Thoracic aorta (tissue), 2 donors: ENCODE measurements at regions not wholly inside any gene's neighbourhood (a gene's known extent, or its start where the extent isn't known, plus 50 kb on each side); places are given as distances from the start of the nearest gene placed in this dataset.

Source experiments
- ATAC-seq: fragments of 150-250 bp; one replicate; pipeline ENCODE4 v1.8.0; 2017; ENCODE audit warnings: low read depth; ENCODE audit not compliant: insufficient number of reproducible peaks, low FRiP score
- DNase-seq: peaks from one replicate; pipeline ENCODE4 v3.0.0-alpha.2; 2020; ENCODE audit warnings: low spot score
- H3K27ac ChIP-seq, 2 donors: fragments of 200-600 bp; sonication (generic); 1 replicate in 1 of 2; 2 replicates in 1 of 2; pipeline ENCODE4 v1.5.1; 2016; ENCODE audit warnings: mild to moderate bottlenecking in 2 of 2, moderate library complexity in 2 of 2
- H3K27me3 ChIP-seq: fragments of 200-600 bp; sonication (generic); replicated peaks from 2 replicates; pipeline ENCODE4 v1.6.0; 2016; ENCODE audit warnings: mild to moderate bottlenecking; ENCODE audit not compliant: insufficient read depth
- H3K36me3 ChIP-seq: fragments of 200-600 bp; sonication (generic); one replicate; pipeline ENCODE4 v1.5.1; 2016
- H3K4me1 ChIP-seq, 2 donors: fragments of 200-600 bp; sonication (generic); 1 replicate in 1 of 2; 2 replicates in 1 of 2; pipeline versions ENCODE4 v1.5.1 to v1.6.0; 2016; ENCODE audit warnings: low read depth in 2 of 2, mild to moderate bottlenecking in 1 of 2; ENCODE audit not compliant: control insufficient read depth in 1 of 2
- H3K4me3 ChIP-seq: fragments of 200-600 bp; sonication (generic); 2 replicates; pipeline ENCODE4 v1.5.1; 2016; ENCODE audit warnings: mild to moderate bottlenecking
- H3K9me3 ChIP-seq: fragments of 200-600 bp; sonication (generic); 2 replicates; pipeline ENCODE4 v1.5.1; 2016
- TF ChIP-seq, protein P1 (sequence below): fragments of 200-600 bp; sonication (generic); IDR thresholded peaks from one replicate; pipeline ENCODE4 v1.5.1; 2019; ENCODE audit warnings: antibody characterized with exemption

GRCh38 chr13:48782429-48782840 is 128.7 kb downstream of the CYSLTR2 start:
- H3K27me3 ChIP-seq: no peaks in the 10 kb centered on the region
- DNase-seq: no peak
- TF ChIP-seq, protein P1, sequence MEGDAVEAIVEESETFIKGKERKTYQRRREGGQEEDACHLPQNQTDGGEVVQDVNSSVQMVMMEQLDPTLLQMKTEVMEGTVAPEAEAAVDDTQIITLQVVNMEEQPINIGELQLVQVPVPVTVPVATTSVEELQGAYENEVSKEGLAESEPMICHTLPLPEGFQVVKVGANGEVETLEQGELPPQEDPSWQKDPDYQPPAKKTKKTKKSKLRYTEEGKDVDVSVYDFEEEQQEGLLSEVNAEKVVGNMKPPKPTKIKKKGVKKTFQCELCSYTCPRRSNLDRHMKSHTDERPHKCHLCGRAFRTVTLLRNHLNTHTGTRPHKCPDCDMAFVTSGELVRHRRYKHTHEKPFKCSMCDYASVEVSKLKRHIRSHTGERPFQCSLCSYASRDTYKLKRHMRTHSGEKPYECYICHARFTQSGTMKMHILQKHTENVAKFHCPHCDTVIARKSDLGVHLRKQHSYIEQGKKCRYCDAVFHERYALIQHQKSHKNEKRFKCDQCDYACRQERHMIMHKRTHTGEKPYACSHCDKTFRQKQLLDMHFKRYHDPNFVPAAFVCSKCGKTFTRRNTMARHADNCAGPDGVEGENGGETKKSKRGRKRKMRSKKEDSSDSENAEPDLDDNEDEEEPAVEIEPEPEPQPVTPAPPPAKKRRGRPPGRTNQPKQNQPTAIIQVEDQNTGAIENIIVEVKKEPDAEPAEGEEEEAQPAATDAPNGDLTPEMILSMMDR: no peak
- H3K27ac ChIP-seq: no peak overlapping the region
- H3K4me1 ChIP-seq: peaks cover 0 to 3% of the 10 kb centered on the region in 2 donors
- peaks cover 15% of the 10 kb centered on the region for H3K9me3 ChIP-seq
- H3K4me3 ChIP-seq: no peak overlapping the region
- ATAC-seq: no peak
- H3K36me3 ChIP-seq: no peaks in the 10 kb centered on the region

DNA sequence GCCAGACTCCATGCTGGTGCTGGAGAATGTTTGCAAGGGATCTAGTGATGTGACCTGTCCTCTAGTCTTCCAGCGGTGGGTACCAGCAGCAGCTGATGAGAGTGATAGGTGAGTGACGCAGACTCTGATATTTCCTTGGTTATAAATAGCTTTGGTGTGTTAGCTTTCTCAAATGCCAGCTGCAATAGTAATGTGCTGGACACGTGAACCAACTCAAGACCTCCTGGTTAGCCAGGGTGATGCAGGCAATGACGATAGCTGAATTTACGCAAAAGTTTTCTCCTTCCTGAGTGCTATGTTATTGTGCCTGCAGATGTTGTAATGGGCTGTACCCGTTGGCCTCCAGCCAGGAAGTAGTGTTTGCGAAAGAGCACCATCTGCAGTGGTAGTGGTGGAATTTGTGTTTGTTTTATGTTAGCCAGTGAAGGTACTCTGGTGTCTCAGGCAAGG is 129.5 kb downstream of the CYSLTR2 start:
- H3K9me3 ChIP-seq: peaks cover 15% of the 10 kb centered on the region
- H3K36me3 ChIP-seq: no peaks in the 10 kb centered on the region
- TF ChIP-seq, protein P1: no peak
- ATAC-seq (peak; percentile 89), DNase-seq (peak; percentile 21)
- H3K27ac ChIP-seq: no peak overlapping the region
- no peaks in the 10 kb centered on the region for H3K27me3 ChIP-seq
- H3K4me3 ChIP-seq: no peak overlapping the region
- peaks cover 0 to 3% of the 10 kb centered on the region in 2 donors for H3K4me1 ChIP-seq

DNA sequence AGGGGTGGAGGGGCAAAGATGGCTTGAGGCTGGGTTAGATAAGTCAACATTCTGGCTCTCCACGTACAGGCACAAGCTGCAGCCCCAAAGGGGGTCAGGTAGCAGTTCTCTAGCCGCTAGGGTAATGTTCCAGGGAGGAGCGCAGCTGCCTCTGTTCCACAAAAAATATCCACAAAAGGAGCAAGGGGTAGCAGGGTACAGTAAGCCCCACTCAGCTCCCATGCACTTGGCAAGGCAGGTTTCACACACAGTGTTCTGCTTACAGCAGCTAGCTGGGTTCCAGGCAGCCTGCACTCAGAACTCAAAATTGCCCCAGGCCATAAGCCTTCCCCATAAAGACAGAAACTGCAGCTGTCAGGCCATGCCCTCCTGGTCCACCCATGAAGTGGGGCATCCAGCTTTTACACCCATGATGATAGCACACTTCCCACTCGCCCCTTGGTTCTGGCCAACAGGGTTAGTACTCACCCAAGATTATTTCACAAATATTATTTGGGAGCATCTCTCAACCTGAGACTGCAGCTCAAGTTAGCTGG is 130.0 kb downstream of the CYSLTR2 start:
- ATAC-seq (no peak), DNase-seq (no peak)
- TF ChIP-seq, protein P1: no peak
- Histone ChIP-seq H3K4me1 (peaks cover 0 to 3% of the 10 kb centered on the region in 2 donors), H3K27me3 (no peaks in the 10 kb centered on the region), H3K4me3 (no peak overlapping the region), H3K36me3 (no peaks in the 10 kb centered on the region), H3K9me3 (peaks cover 15% of the 10 kb centered on the region), H3K27ac (no peak overlapping the region)

DNA sequence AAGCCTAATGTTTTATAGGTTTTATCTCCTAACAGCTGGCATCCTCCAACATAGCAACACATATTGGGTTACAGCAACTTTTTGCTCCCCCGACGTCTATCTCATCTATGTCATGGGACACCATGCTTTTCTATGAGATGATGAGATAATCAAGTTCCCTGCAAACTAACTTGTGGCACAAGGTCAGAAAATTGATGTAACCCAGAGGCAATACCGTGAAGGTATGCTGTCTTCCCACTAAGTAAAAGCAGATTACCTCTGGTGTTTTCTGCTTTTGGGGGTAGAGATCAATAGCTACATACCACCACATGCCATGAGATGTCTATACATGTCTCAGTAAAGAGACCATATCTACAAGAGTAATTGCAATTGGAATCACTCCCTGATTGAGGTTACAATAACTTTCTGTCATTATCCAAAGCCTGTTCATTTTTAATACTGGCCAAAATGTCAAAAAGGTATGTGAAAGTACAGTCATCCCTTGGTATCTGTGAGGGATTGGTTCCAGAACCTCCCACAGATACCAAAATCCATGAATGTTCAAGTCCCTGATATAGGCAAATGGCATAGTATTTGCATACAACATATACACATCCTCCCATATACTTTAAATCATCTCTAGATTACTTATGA is 131.3 kb downstream of the CYSLTR2 start:
- H3K4me3 ChIP-seq: no peak overlapping the region
- H3K27me3 ChIP-seq: no peaks in the 10 kb centered on the region
- H3K4me1 ChIP-seq: peaks cover 0 to 3% of the 10 kb centered on the region in 2 donors
- TF ChIP-seq, protein P1: no peak
- no peaks in the 10 kb centered on the region for H3K36me3 ChIP-seq
- ATAC-seq (no peak), DNase-seq (no peak)
- peaks cover 11% of the 10 kb centered on the region for H3K9me3 ChIP-seq
- H3K27ac ChIP-seq: no peak overlapping the region

DNA sequence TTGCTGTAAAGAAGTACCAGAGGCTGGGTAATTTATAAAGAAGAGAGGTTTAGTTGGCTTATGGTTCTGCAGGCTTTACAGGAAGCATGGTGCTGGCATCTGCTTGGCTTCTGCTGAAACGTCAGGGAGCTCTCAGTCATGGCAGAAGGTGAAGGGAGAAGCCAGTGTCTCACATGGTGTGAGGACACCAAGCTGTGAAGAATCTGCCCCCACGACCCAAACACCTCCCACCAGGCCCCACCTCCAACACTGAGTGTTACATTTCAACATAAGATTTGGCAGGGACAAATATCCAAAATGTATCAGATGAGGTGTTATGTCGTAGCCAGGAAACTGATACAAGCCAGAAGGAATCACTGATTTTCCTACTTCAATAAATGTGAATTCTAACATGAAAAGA is 136.5 kb downstream of the CYSLTR2 start:
- ATAC-seq (no peak), DNase-seq (no peak)
- Histone ChIP-seq H3K4me3 (no peak overlapping the region), H3K36me3 (no peaks in the 10 kb centered on the region), H3K4me1 (no peaks in the 10 kb centered on the region), H3K9me3 (no peaks in the 10 kb centered on the region), H3K27ac (no peak overlapping the region), H3K27me3 (no peaks in the 10 kb centered on the region)
- TF ChIP-seq, protein P1: no peak
